ENCODE measurements at regions not wholly inside any gene's neighbourhood (a gene's known extent, or its start where the extent isn't known, plus 50 kb on each side); places are given as distances from the start of the nearest gene placed in this dataset.

GRCh38 chr4:174405923-174406322, 116.4 kb downstream of the HPGD start:
- Histone ChIP-seq H3K4me1 (ENCODE audit: insufficient read depth, low read length) (no peaks in the 10 kb centered on the region), H3K27ac (ENCODE audit: low read depth, low read length) (no peak overlapping the region), H3K9me3 (ENCODE audit: low read depth, low read length) (no peaks in the 10 kb centered on the region), H3K36me3 (ENCODE audit: insufficient read depth, low read length) (no peaks in the 10 kb centered on the region), H3K27me3 (ENCODE audit: insufficient read depth, low read length) (no peaks in the 10 kb centered on the region), H3K79me2 (ENCODE audit: insufficient read depth, low read length) (no peaks in the 10 kb centered on the region), H4K20me1 (ENCODE audit: insufficient read depth, low read length) (no peaks in the 10 kb centered on the region), H3K4me3 (ENCODE audit: insufficient read depth, low read length) (no peak overlapping the region), H3K4me2 (ENCODE audit: insufficient read depth, low read length) (no peak overlapping the region), H2AFZ (ENCODE audit: low read length) (no peak overlapping the region)
- no peak for DNase-seq (ENCODE audit: insufficient read length, low spot score, missing footprints)
- TF ChIP-seq, protein P1, sequence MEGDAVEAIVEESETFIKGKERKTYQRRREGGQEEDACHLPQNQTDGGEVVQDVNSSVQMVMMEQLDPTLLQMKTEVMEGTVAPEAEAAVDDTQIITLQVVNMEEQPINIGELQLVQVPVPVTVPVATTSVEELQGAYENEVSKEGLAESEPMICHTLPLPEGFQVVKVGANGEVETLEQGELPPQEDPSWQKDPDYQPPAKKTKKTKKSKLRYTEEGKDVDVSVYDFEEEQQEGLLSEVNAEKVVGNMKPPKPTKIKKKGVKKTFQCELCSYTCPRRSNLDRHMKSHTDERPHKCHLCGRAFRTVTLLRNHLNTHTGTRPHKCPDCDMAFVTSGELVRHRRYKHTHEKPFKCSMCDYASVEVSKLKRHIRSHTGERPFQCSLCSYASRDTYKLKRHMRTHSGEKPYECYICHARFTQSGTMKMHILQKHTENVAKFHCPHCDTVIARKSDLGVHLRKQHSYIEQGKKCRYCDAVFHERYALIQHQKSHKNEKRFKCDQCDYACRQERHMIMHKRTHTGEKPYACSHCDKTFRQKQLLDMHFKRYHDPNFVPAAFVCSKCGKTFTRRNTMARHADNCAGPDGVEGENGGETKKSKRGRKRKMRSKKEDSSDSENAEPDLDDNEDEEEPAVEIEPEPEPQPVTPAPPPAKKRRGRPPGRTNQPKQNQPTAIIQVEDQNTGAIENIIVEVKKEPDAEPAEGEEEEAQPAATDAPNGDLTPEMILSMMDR (IDR thresholded peaks at IDR 0.05; ENCODE audit: extremely low read depth, low read depth, low read length): no peak

DNA sequence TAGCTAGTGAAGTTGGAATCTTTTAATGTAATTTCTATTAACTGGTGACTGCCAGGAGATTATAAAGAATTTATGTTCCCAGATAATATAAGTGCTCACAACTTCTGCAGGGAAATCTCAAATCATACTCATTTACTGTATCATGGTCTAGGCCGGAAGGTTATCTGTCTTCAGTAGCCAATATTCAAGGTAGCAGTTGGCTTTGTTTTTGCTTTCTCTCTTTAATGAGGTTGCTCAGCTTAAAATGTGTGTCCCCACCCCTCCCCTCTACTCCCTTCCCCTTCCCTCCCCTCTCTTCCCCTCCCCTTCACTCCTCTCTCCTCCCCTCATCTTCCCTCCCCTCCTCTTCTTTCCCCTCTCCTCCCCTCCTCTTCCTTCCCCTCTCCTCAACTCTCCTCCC, 117.6 kb downstream of the HPGD start:
- H3K4me3 ChIP-seq (ENCODE audit: insufficient read depth, low read length): no peak overlapping the region
- no peak overlapping the region for H2AFZ ChIP-seq (ENCODE audit: low read length)
- no peak for DNase-seq (ENCODE audit: insufficient read length, low spot score, missing footprints)
- no peaks in the 10 kb centered on the region for H3K27me3 ChIP-seq (ENCODE audit: insufficient read depth, low read length)
- TF ChIP-seq, protein P1 (IDR thresholded peaks at IDR 0.05; ENCODE audit: extremely low read depth, low read depth, low read length): no peak
- H3K4me1 ChIP-seq (ENCODE audit: insufficient read depth, low read length): no peaks in the 10 kb centered on the region
- H3K9me3 ChIP-seq (ENCODE audit: low read depth, low read length): no peaks in the 10 kb centered on the region
- no peaks in the 10 kb centered on the region for H4K20me1 ChIP-seq (ENCODE audit: insufficient read depth, low read length)
- H3K79me2 ChIP-seq (ENCODE audit: insufficient read depth, low read length): no peaks in the 10 kb centered on the region
- no peaks in the 10 kb centered on the region for H3K36me3 ChIP-seq (ENCODE audit: insufficient read depth, low read length)
- H3K4me2 ChIP-seq (ENCODE audit: insufficient read depth, low read length): no peak overlapping the region
- no peak overlapping the region for H3K27ac ChIP-seq (ENCODE audit: low read depth, low read length)

DNA sequence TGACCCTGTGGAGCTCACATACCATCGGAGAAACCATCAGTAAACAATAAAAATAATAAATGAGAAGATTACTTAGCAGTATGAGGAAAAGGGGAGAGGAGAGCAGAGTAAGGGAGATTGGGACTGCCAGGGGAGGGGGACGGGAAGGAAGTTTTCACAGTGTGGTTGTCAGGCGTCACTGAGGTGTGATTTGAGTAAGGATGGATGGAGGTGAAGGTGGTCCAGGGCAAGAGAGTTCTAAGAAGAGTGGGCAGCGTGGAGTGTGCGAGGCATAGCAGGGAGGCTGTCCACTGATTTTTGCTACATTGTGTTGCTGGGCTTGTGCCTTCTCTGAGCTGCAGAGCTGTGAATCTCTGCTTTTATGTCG, 119.1 kb downstream of the HPGD start:
- TF ChIP-seq, protein P1 (IDR thresholded peaks at IDR 0.05; ENCODE audit: extremely low read depth, low read depth, low read length): no peak
- Histone ChIP-seq H3K4me3 (ENCODE audit: insufficient read depth, low read length) (no peak overlapping the region), H3K36me3 (ENCODE audit: insufficient read depth, low read length) (no peaks in the 10 kb centered on the region), H3K4me2 (ENCODE audit: insufficient read depth, low read length) (no peak overlapping the region), H4K20me1 (ENCODE audit: insufficient read depth, low read length) (no peaks in the 10 kb centered on the region), H2AFZ (ENCODE audit: low read length) (no peak overlapping the region), H3K27ac (ENCODE audit: low read depth, low read length) (no peak overlapping the region), H3K27me3 (ENCODE audit: insufficient read depth, low read length) (no peaks in the 10 kb centered on the region), H3K9me3 (ENCODE audit: low read depth, low read length) (no peaks in the 10 kb centered on the region), H3K79me2 (ENCODE audit: insufficient read depth, low read length) (no peaks in the 10 kb centered on the region), H3K4me1 (ENCODE audit: insufficient read depth, low read length) (no peaks in the 10 kb centered on the region)
- DNase-seq (ENCODE audit: insufficient read length, low spot score, missing footprints): no peak

DNA sequence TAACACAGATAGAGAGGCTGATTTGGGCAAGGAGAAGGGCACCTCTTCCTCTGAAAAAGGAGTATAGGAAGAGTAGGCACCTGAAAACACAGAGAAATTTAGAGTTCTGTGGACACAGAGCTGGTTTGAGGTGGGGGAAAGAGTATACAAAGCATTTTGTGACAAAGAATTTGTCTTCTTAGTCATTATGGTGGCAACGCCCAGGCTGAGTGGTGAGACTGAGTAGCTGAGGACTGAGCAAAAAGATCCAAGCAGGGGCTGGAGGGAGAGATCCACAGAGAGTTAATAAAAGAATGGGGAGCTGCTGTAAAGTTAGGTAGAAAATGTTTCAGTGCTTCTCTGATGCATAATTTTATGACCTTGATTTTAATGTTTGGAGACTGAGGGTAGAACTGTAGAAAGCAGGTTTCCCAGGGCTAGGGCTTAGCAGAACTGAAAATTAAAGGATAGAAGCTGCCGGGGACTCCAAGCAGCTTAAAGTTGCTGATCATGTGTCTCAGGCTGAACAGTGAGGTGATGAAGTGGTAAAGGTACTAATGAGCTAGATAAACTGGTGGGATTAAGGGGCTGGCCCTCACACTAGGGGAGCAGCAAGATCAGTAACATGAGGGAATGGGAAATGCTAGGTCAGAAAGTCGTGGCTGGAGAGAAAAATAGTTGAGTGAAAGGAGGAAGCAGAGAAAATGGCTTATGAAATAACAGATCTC, 118.9 kb downstream of the CEP44 start:
- Histone ChIP-seq H3K4me1 (ENCODE audit: insufficient read depth, low read length) (no peaks in the 10 kb centered on the region), H3K4me3 (ENCODE audit: insufficient read depth, low read length) (no peak overlapping the region), H3K9me3 (ENCODE audit: low read depth, low read length) (no peaks in the 10 kb centered on the region), H4K20me1 (ENCODE audit: insufficient read depth, low read length) (no peaks in the 10 kb centered on the region), H3K79me2 (ENCODE audit: insufficient read depth, low read length) (no peaks in the 10 kb centered on the region), H3K4me2 (ENCODE audit: insufficient read depth, low read length) (no peak overlapping the region), H3K36me3 (ENCODE audit: insufficient read depth, low read length) (no peaks in the 10 kb centered on the region), H2AFZ (ENCODE audit: low read length) (no peak overlapping the region), H3K27me3 (ENCODE audit: insufficient read depth, low read length) (no peaks in the 10 kb centered on the region), H3K27ac (ENCODE audit: low read depth, low read length) (no peak overlapping the region)
- no peak for DNase-seq (ENCODE audit: insufficient read length, low spot score, missing footprints)
- TF ChIP-seq, protein P1 (IDR thresholded peaks at IDR 0.05; ENCODE audit: extremely low read depth, low read depth, low read length): no peak
